Breast epithelium (tissue), 4 donors: ENCODE measurements at regions not wholly inside any gene's neighbourhood (a gene's known extent, or its start where the extent isn't known, plus 50 kb on each side); places are given as distances from the start of the nearest gene placed in this dataset.

ENCODE experiments used
- DNase-seq, 2 donors: peaks; one replicate each; pipeline ENCODE4 v3.0.0-alpha.2; 2019; ENCODE audit warnings: low spot score in 2 of 2
- H3K27ac ChIP-seq, 2 donors: fragments of 200-600 bp; sonication (generic) in 1 of 2; one replicate each; pipeline ENCODE4 v1.5.1; 2016 to 2019; ENCODE audit warnings: mild to moderate bottlenecking in 1 of 2
- H3K27me3 ChIP-seq, 2 donors: fragments of 200-600 bp; sonication (generic) in 1 of 2; one replicate each; pipeline versions ENCODE4 v1.5.1 to v1.6.0; 2017 to 2019; ENCODE audit warnings: control low read depth in 1 of 2, mild to moderate bottlenecking in 1 of 2
- H3K36me3 ChIP-seq: fragments of 200-600 bp; one replicate; pipeline ENCODE4 v1.5.1; 2019
- H3K4me1 ChIP-seq, 2 donors: fragments of 200-600 bp; sonication (generic); one replicate each; pipeline ENCODE4 v1.5.1; 2016 to 2019; ENCODE audit warnings: control low read depth in 1 of 2
- H3K4me3 ChIP-seq, 3 donors: fragments of 200-600 bp; sonication (generic); 1 replicate in 2 of 3; 2 replicates in 1 of 3; pipeline ENCODE4 v1.5.1; 2016 to 2019; ENCODE audit warnings: mild to moderate bottlenecking in 3 of 3, moderate library complexity in 2 of 3
- H3K9me3 ChIP-seq, 2 donors: fragments of 200-600 bp; sonication (generic) in 1 of 2; one replicate each; pipeline ENCODE4 v1.5.1; 2016 to 2019; ENCODE audit warnings: control low read depth in 1 of 2
- POLR2A ChIP-seq: fragments of 450-650 bp; IDR thresholded peaks from one replicate; pipeline ENCODE4 v1.6.1; 2016; ENCODE audit warnings: antibody characterized with exemption, mild to moderate bottlenecking, moderate library complexity
- POLR2AphosphoS5 ChIP-seq, 3 donors: sonication (generic); formaldehyde crosslinking; IDR thresholded peaks; one replicate each; pipeline ENCODE4 v1.6.1; 2017; ENCODE audit warnings: antibody characterized with exemption in 3 of 3
- intact Hi-C: fragments of 100-400 bp; cut with DNase I; formaldehyde crosslinking; loops from one replicate; pipeline ENCODE4 v1.15.1; 2023; ENCODE audit warnings: low total_unique reads
- TF ChIP-seq, protein P1 (sequence below), 3 donors: fragments of 450-650 bp; IDR thresholded peaks; one replicate each; pipeline ENCODE4 v1.5.1; 2016 to 2017; ENCODE audit warnings: antibody characterized with exemption in 3 of 3, mild to moderate bottlenecking in 3 of 3, moderate library complexity in 3 of 3

DNA sequence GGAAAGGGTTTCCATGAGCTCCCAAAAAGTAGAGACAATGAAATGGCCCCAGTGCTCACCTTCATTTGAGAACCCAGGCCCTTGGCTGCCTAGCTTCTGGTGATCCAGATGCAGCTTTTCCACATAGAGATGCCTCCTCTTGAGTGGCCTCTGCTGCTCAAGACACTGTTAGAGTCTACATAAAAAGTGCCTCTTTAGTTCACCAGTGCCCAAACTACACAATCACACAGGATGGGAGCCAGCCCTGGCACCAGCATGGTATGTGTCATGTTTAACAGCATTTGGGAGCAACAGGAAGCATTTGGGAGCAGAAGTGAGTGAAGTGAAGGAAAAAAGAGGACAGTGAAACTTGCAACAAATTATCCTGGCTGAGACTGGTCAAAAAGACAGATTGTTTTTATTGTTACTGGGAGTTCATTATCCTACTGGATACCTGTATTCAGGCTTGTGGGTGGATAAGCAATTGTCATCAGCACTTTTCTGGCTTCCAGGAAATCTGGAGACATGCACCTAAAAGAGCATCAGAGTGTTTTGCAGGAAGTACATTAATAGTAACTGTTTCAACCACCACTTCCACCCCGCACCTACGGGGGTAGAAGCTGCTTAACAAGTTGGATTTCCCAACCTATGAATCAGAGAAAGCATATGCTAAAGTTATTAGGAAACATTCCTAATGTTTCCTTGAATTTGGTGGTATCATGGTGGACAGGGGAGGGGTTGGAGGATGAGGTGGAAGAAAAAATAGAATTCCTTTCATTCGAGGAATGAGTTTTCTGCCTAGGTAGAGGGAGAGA, 416.2 kb downstream of the IGSF11 start:
- no peaks in the 10 kb centered on the region for H3K36me3 ChIP-seq
- TF ChIP-seq POLR2AphosphoS5 (IDR thresholded peaks at IDR 0.05) (no peak), POLR2A (no peak)
- TF ChIP-seq, protein P1, sequence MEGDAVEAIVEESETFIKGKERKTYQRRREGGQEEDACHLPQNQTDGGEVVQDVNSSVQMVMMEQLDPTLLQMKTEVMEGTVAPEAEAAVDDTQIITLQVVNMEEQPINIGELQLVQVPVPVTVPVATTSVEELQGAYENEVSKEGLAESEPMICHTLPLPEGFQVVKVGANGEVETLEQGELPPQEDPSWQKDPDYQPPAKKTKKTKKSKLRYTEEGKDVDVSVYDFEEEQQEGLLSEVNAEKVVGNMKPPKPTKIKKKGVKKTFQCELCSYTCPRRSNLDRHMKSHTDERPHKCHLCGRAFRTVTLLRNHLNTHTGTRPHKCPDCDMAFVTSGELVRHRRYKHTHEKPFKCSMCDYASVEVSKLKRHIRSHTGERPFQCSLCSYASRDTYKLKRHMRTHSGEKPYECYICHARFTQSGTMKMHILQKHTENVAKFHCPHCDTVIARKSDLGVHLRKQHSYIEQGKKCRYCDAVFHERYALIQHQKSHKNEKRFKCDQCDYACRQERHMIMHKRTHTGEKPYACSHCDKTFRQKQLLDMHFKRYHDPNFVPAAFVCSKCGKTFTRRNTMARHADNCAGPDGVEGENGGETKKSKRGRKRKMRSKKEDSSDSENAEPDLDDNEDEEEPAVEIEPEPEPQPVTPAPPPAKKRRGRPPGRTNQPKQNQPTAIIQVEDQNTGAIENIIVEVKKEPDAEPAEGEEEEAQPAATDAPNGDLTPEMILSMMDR (IDR thresholded peaks at IDR 0.05): no peak
- no peak for DNase-seq
- H3K9me3 ChIP-seq: no peaks in the 10 kb centered on the region
- H3K4me1 ChIP-seq: no peaks in the 10 kb centered on the region
- intact Hi-C loops: no loop called here
- H3K27ac ChIP-seq: no peak overlapping the region
- no peaks in the 10 kb centered on the region for H3K27me3 ChIP-seq
- no peak overlapping the region for H3K4me3 ChIP-seq

DNA sequence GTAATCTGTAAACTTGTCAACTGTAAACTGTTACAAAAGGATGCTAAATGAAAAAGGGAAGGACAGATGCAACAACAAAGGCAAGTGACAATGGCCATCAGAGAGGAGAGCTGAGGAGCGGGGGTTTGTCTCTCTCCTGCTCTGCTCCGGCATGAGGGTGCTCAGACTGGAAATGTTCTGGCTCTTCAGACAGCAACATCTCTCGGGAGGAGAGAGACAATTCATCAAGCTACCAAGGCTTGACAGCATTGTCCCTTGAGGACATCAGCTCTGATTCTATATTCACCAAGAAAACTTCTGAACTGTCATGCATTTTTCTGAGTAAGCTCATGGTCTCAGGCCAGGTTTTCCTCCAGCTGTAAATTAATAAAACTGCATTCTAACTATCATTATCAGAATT, 408.2 kb downstream of the IGSF11 start:
- Histone ChIP-seq H3K27ac (no peak overlapping the region), H3K4me3 (no peak overlapping the region), H3K27me3 (no peaks in the 10 kb centered on the region), H3K4me1 (no peaks in the 10 kb centered on the region), H3K9me3 (no peaks in the 10 kb centered on the region), H3K36me3 (no peaks in the 10 kb centered on the region)
- intact Hi-C loops: no loop called here
- TF ChIP-seq POLR2A: no peak
- TF ChIP-seq, protein P1 (IDR thresholded peaks at IDR 0.05): no peak
- TF ChIP-seq POLR2AphosphoS5 (IDR thresholded peaks at IDR 0.05): no peak
- DNase-seq: no peak

DNA sequence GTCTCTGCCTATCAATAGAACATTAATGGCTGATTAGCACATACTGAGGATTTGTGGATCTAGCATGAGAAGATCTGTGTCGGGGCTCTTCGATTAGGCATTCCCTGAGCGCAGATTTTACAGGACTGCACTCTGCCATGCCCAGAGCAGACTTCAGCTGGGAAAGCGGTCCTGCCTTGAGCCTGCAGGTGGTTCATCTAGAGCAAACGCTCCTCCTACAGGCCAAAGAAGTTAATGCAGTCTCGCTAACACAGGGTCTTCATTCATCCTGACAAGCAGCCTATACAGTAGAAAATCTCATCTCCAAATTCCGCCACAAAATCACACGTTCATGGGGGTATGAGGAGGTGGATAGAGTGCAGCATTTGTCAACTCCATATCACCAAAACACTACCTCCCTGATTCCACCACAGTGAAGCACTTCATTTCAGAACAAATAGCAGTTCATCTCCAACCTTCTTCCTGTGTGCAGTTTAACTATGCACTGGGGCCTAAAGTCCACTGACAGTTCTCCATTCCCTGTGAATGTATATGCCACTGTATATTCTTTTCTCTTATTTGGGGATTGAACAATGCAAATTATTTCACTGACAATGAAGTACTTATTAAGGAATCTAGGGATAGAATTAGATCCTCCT, 405.8 kb downstream of the IGSF11 start:
- H3K27me3 ChIP-seq: no peaks in the 10 kb centered on the region
- intact Hi-C loops: no loop called here
- DNase-seq: peak in 1 of 2 donors; percentile 40
- no peaks in the 10 kb centered on the region for H3K36me3 ChIP-seq
- TF ChIP-seq, protein P1 (IDR thresholded peaks at IDR 0.05): peak; percentile 21 to 54 (median 44)
- no peak for TF ChIP-seq POLR2A
- H3K27ac ChIP-seq: no peak overlapping the region
- no peaks in the 10 kb centered on the region for H3K4me1 ChIP-seq
- no peak overlapping the region for H3K4me3 ChIP-seq
- H3K9me3 ChIP-seq: no peaks in the 10 kb centered on the region

DNA sequence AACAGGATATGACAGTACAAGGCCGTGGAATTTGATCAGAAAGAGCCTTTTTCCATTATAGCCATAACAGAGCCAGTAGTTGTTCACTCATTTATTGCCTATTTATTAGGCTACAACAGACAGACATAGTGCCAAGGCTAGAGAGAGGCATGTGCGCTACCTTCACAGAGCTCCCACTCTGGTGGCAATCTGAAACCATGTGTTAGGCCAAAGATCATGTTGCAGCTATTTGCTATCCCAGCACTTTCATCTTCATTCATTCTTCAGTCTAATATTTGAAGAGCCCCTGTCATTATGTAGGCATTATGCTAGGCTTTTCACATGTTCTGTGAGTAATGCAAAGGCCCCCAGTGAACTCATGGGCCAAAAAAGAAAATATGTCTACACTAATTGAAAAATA, 404.8 kb downstream of the IGSF11 start:
- TF ChIP-seq, protein P1 (IDR thresholded peaks at IDR 0.05): no peak
- TF ChIP-seq POLR2AphosphoS5 (IDR thresholded peaks at IDR 0.05) (no peak), POLR2A (no peak)
- Histone ChIP-seq H3K9me3 (no peaks in the 10 kb centered on the region), H3K27ac (no peak overlapping the region), H3K36me3 (no peaks in the 10 kb centered on the region), H3K27me3 (no peaks in the 10 kb centered on the region), H3K4me1 (no peaks in the 10 kb centered on the region), H3K4me3 (no peak overlapping the region)
- intact Hi-C loops: no loop called here
- DNase-seq: no peak

DNA sequence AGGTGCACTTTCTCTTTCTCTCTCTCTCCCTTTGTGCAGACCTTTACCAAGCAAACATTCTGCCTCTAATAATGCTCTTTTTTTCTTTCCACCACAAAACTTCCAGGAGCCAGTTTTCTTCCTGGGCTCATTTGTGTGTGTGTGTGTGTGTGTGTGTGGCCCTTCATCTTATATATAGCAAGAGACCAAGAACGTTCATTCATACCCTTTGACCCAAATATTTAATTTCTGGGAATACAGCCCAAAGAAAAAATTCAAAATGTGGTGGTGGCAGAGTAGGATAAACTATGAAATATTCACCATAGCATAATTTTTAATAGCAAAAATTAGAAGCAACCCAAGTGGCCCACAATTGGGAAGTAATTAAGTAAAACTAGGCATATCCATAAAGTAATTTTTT, 398.9 kb downstream of the IGSF11 start:
- no peak overlapping the region for H3K4me3 ChIP-seq
- H3K36me3 ChIP-seq: no peaks in the 10 kb centered on the region

More for the DNA sequence above, 398.9 kb downstream of the IGSF11 start:
- no peak for DNase-seq
- TF ChIP-seq, protein P1 (IDR thresholded peaks at IDR 0.05): no peak
- no peak for TF ChIP-seq POLR2A
- TF ChIP-seq POLR2AphosphoS5 (IDR thresholded peaks at IDR 0.05): no peak
- no peak overlapping the region for H3K27ac ChIP-seq
- no peaks in the 10 kb centered on the region for H3K4me1 ChIP-seq
- no peaks in the 10 kb centered on the region for H3K9me3 ChIP-seq
- H3K27me3 ChIP-seq: no peaks in the 10 kb centered on the region
- intact Hi-C loops: no loop called here
